CD4-positive, alpha-beta T cell (primary cell): ENCODE measurements at regions not wholly inside any gene's neighbourhood (a gene's known extent, or its start where the extent isn't known, plus 50 kb on each side); places are given as distances from the start of the nearest gene placed in this dataset.

Experiments
- ATAC-seq: fragments of 200-7000 bp; cut with Tn5 transposase; one replicate; pipeline ENCODE4 v1.10.0; 2022; ENCODE audit warnings: mild to moderate bottlenecking; ENCODE audit not compliant: poor library complexity
- CTCF ChIA-PET: fragments of 350-600 bp; sonication (Branson Sonifier 250); formaldehyde crosslinking; loops from one replicate; lab custom pipeline; 2021; ENCODE audit warnings: antibody characterized with exemption, inconsistent platforms; lab: Charles Lee
- POLR2A ChIA-PET: fragments of 350-600 bp; sonication (Branson Sonifier 250); formaldehyde crosslinking; loops from one replicate; lab custom pipeline; 2021; ENCODE audit warnings: antibody characterized with exemption, inconsistent platforms; lab: Charles Lee
- DNase-seq, 14 experiments: peaks; one replicate each; pipeline ENCODE4 v3.0.0-alpha.2; 2013 to 2020; ENCODE audit warnings: mixed read lengths in 2 of 14
- H3K27ac ChIP-seq, 2 donors: one replicate each; pipeline versions ENCODE4 v1.5.1 to v1.7.0; 2013; ENCODE audit warnings: low read length in 2 of 2, low read depth in 1 of 2, mild to moderate bottlenecking in 1 of 2
- H3K27me3 ChIP-seq, 2 experiments: 1 replicate in 1 of 2; 2 replicates in 1 of 2; pipeline versions ENCODE4 v1.6.1 to v1.7.0; 2013; ENCODE audit warnings: low read length in 2 of 2, control low read depth in 1 of 2, mild to moderate bottlenecking in 1 of 2, moderate library complexity in 1 of 2; ENCODE audit not compliant: insufficient read depth in 2 of 2, control insufficient read depth in 1 of 2
- H3K36me3 ChIP-seq: one replicate; pipeline ENCODE4 v1.6.1; 2013; ENCODE audit warnings: low read length, control low read depth; ENCODE audit not compliant: insufficient read depth
- H3K4me1 ChIP-seq: one replicate; pipeline ENCODE4 v1.6.1; 2013; ENCODE audit warnings: low read length, control low read depth; ENCODE audit not compliant: insufficient read depth
- H3K4me3 ChIP-seq: one replicate; pipeline ENCODE4 v1.5.1; 2013; ENCODE audit warnings: mild to moderate bottlenecking, low read length, moderate library complexity
- H3K9me3 ChIP-seq, 2 experiments: 1 replicate in 1 of 2; 2 replicates in 1 of 2; pipeline versions ENCODE4 v1.6.1 to v1.7.0; 2013; ENCODE audit warnings: low read length in 2 of 2, mild to moderate bottlenecking in 2 of 2, control low read depth in 1 of 2, moderate library complexity in 1 of 2; ENCODE audit not compliant: control insufficient read depth in 1 of 2, insufficient read depth in 1 of 2
- H3K27ac Mint-ChIP-seq: one replicate; pipeline ENCODE4 v1.8.0; 2020; ENCODE audit warnings: mixed read lengths
- H3K27me3 Mint-ChIP-seq: one replicate; pipeline ENCODE4 v1.8.0; 2021; ENCODE audit warnings: mixed read lengths
- H3K36me3 Mint-ChIP-seq: one replicate; pipeline ENCODE4 v1.8.0; 2021; ENCODE audit warnings: low read depth, mixed read lengths
- H3K4me1 Mint-ChIP-seq: one replicate; pipeline ENCODE4 v1.8.0; 2021; ENCODE audit warnings: low read depth, mixed read lengths
- H3K4me3 Mint-ChIP-seq: one replicate; pipeline ENCODE4 v1.8.0; 2020; ENCODE audit warnings: mild to moderate bottlenecking, mixed read lengths
- H3K9me3 Mint-ChIP-seq: one replicate; pipeline ENCODE4 v1.8.0; 2020; ENCODE audit warnings: mixed read lengths
- intact Hi-C, 2 experiments: fragments of 100-400 bp; cut with DNase I in 1 of 2; cut with micrococcal nuclease in 1 of 2; formaldehyde crosslinking; loops; one replicate each; pipeline versions ENCODE4 v1.15.1 to v1.9.0; 2023 to 2025; cut with DNase I, micrococcal nuclease
- TF ChIP-seq, protein P1 (sequence below): fragments of 200-600 bp; IDR thresholded peaks from one replicate; pipeline ENCODE4 v1.8.0; 2022; ENCODE audit warnings: antibody characterized with exemption, mild to moderate bottlenecking

DNA sequence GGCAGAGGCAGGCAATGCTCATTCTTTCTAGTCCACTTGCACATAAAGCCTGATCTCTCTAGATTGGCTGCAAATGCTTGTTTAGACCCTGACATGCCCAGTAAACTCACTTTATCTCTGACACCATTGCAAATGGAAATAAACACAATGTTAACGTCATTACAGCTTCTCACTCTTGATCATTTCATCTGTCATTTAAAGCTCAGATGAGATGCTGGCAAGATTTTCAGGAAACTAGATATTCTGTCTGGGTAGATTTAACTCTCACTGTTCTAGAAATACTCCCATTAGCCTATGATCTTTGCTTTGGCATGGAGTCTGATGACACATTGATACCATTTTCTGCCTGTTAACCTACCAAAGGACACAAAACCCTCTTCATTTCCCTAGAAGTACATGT lies 320.7 kb upstream of the HNRNPA3 start:
- H3K36me3 ChIP-seq, result no peaks in the 10 kb centered on the region
- H3K36me3 Mint-ChIP-seq, result no peaks in the 10 kb centered on the region
- ChIA-PET CTCF (no interaction called here), POLR2A (no interaction called here)
- H3K4me1 ChIP-seq, result no peaks in the 10 kb centered on the region
- no peaks in the 10 kb centered on the region for H3K4me1 Mint-ChIP-seq
- DNase-seq (no peak), ATAC-seq (no peak)
- no peak overlapping the region for H3K27ac Mint-ChIP-seq
- TF ChIP-seq, protein P1, sequence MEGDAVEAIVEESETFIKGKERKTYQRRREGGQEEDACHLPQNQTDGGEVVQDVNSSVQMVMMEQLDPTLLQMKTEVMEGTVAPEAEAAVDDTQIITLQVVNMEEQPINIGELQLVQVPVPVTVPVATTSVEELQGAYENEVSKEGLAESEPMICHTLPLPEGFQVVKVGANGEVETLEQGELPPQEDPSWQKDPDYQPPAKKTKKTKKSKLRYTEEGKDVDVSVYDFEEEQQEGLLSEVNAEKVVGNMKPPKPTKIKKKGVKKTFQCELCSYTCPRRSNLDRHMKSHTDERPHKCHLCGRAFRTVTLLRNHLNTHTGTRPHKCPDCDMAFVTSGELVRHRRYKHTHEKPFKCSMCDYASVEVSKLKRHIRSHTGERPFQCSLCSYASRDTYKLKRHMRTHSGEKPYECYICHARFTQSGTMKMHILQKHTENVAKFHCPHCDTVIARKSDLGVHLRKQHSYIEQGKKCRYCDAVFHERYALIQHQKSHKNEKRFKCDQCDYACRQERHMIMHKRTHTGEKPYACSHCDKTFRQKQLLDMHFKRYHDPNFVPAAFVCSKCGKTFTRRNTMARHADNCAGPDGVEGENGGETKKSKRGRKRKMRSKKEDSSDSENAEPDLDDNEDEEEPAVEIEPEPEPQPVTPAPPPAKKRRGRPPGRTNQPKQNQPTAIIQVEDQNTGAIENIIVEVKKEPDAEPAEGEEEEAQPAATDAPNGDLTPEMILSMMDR, result no peak
- intact Hi-C loops, result no loop called here
- H3K9me3 ChIP-seq, result peaks cover 0 to 3% of the 10 kb centered on the region in 2 experiments
- no peaks in the 10 kb centered on the region for H3K9me3 Mint-ChIP-seq
- no peak overlapping the region for H3K4me3 ChIP-seq
- H3K4me3 Mint-ChIP-seq, result no peak overlapping the region
- no peaks in the 10 kb centered on the region for H3K27me3 ChIP-seq
- no peaks in the 10 kb centered on the region for H3K27me3 Mint-ChIP-seq
- no peak overlapping the region for H3K27ac ChIP-seq

DNA sequence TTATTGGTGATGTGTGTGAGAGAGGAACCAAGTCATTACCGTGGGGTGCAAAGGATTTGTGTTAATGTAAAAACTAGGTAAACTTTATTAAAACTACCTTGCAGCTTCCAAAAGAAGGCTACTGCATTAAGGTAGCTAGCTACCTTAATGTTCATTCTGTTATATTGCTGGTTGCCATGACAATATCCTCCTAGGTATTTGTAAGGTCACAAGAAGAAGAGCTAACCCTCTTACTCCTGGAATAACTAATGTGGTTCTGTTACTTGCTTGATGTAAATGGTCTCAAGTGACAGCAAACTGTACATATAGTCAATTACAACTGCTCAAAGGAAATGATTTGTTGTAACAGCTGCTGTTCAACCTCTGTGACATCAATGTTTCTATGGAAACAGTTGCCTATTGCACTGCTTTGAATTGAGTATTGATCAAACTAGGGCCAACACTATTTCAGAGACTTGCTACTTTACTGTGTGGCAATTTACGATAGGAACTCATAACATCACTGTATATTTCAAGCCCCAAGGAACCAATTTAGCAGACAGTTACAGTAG lies 319.8 kb upstream of the HNRNPA3 start:
- Histone ChIP-seq H3K36me3 (no peaks in the 10 kb centered on the region), H3K4me3 (no peak overlapping the region), H3K4me1 (no peaks in the 10 kb centered on the region), H3K27ac (no peak overlapping the region), H3K9me3 (peaks cover 0 to 3% of the 10 kb centered on the region in 2 experiments), H3K27me3 (no peaks in the 10 kb centered on the region)
- Mint-ChIP-seq H3K36me3 (no peaks in the 10 kb centered on the region), H3K9me3 (no peaks in the 10 kb centered on the region), H3K27me3 (no peaks in the 10 kb centered on the region), H3K4me1 (no peaks in the 10 kb centered on the region), H3K27ac (no peak overlapping the region), H3K4me3 (no peak overlapping the region)
- ChIA-PET CTCF (no interaction called here), POLR2A (no interaction called here)
- intact Hi-C loops, result no loop called here
- ATAC-seq (no peak), DNase-seq (no peak)
- TF ChIP-seq, protein P1, result no peak

DNA sequence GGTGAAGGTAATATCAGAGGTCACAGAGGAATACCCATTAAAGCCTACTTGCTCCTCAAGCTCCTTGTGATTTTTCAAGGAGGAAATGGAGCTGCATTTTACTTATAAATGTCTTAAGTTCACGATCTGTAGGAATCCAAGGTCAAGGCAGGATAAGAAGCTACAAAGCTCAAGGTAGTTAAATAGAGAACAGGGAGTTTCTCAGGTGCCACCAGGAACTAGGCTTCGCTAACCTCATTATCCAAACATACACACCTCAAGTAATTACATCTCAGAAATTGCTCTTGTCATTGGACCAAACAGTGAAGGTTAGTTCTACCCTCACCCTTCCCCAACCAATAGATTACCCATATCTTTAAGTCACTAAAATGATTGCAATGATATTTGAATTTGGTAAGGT lies 317.4 kb upstream of the HNRNPA3 start:
- Histone ChIP-seq H3K36me3 (no peaks in the 10 kb centered on the region), H3K27me3 (no peaks in the 10 kb centered on the region), H3K4me3 (no peak overlapping the region), H3K4me1 (no peaks in the 10 kb centered on the region), H3K27ac (no peak overlapping the region), H3K9me3 (peaks cover 0 to 3% of the 10 kb centered on the region in 2 experiments)
- Mint-ChIP-seq H3K9me3 (no peaks in the 10 kb centered on the region), H3K27me3 (no peaks in the 10 kb centered on the region), H3K4me3 (no peak overlapping the region), H3K4me1 (no peaks in the 10 kb centered on the region), H3K27ac (no peak overlapping the region), H3K36me3 (no peaks in the 10 kb centered on the region)
- intact Hi-C loops, result no loop called here
- POLR2A ChIA-PET, result no interaction called here
- CTCF ChIA-PET, result no interaction called here
- ATAC-seq, result no peak
- TF ChIP-seq, protein P1, result no peak
- no peak for DNase-seq
